ENCODE measurements at regions not wholly inside any gene's neighbourhood (a gene's known extent, or its start where the extent isn't known, plus 50 kb on each side); places are given as distances from the start of the nearest gene placed in this dataset.

GRCh38 chr5:54705994-54706653, 188.6 kb downstream of the SNX18 start:
- Histone ChIP-seq H3K27me3 (ENCODE audit: control insufficient read depth in 2 of 2, insufficient read depth in 2 of 2, low read length in 2 of 2) (no peaks in the 10 kb centered on the region), H3K9me3 (ENCODE audit: control insufficient read depth in 2 of 2, low read length in 2 of 2) (no peaks in the 10 kb centered on the region), H3K4me3 (ENCODE audit: low read length in 2 of 2) (no peak overlapping the region), H3K9ac (ENCODE audit: low read depth in 1 of 2, low read length in 2 of 2) (no peak overlapping the region), H3K4me1 (ENCODE audit: control insufficient read depth in 2 of 2, insufficient read depth in 2 of 2, low read length in 2 of 2) (no peaks in the 10 kb centered on the region), H3K36me3 (ENCODE audit: control insufficient read depth in 2 of 2, insufficient read depth in 2 of 2, low read length in 2 of 2) (no peaks in the 10 kb centered on the region), H3K27ac (ENCODE audit: low read depth in 2 of 2, low read length in 2 of 2) (no peak overlapping the region)

DNA sequence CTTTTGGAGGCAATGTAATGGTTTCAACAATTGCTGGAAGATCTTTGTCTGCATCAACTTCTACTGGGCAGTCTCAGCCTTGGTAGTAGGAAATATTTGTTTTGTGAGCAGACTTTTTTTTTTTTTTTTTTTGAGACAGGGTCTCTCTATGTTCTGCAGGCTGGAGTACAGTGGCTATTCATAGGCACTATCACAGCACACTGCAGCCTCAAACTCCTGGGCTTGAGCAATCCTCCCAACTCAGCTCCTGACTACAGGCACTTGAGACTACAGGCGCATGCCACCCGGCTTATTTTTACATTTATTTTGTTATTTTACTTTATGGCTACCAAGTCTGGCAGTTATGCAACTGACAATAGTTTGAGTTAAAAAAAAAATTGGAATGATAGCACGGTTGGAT, 187.3 kb downstream of the SNX18 start:
- Histone ChIP-seq H3K4me1 (ENCODE audit: control insufficient read depth in 2 of 2, insufficient read depth in 2 of 2, low read length in 2 of 2) (no peaks in the 10 kb centered on the region), H3K27me3 (ENCODE audit: control insufficient read depth in 2 of 2, insufficient read depth in 2 of 2, low read length in 2 of 2) (no peaks in the 10 kb centered on the region), H3K9me3 (ENCODE audit: control insufficient read depth in 2 of 2, low read length in 2 of 2) (no peaks in the 10 kb centered on the region), H3K27ac (ENCODE audit: low read depth in 2 of 2, low read length in 2 of 2) (no peak overlapping the region), H3K36me3 (ENCODE audit: control insufficient read depth in 2 of 2, insufficient read depth in 2 of 2, low read length in 2 of 2) (no peaks in the 10 kb centered on the region), H3K4me3 (ENCODE audit: low read length in 2 of 2) (no peak overlapping the region), H3K9ac (ENCODE audit: low read depth in 1 of 2, low read length in 2 of 2) (no peak overlapping the region)

GRCh38 chr5:54704333-54704732, 186.8 kb downstream of the SNX18 start:
- Histone ChIP-seq H3K9ac (ENCODE audit: low read depth in 1 of 2, low read length in 2 of 2) (no peak overlapping the region), H3K4me1 (ENCODE audit: control insufficient read depth in 2 of 2, insufficient read depth in 2 of 2, low read length in 2 of 2) (no peaks in the 10 kb centered on the region), H3K9me3 (ENCODE audit: control insufficient read depth in 2 of 2, low read length in 2 of 2) (no peaks in the 10 kb centered on the region), H3K27ac (ENCODE audit: low read depth in 2 of 2, low read length in 2 of 2) (no peak overlapping the region), H3K27me3 (ENCODE audit: control insufficient read depth in 2 of 2, insufficient read depth in 2 of 2, low read length in 2 of 2) (no peaks in the 10 kb centered on the region), H3K4me3 (ENCODE audit: low read length in 2 of 2) (no peak overlapping the region), H3K36me3 (ENCODE audit: control insufficient read depth in 2 of 2, insufficient read depth in 2 of 2, low read length in 2 of 2) (no peaks in the 10 kb centered on the region)

- H3K9ac ChIP-seq (ENCODE audit: low read depth in 1 of 2, low read length in 2 of 2): no peak overlapping the region
- no peaks in the 10 kb centered on the region for H3K9me3 ChIP-seq (ENCODE audit: control insufficient read depth in 2 of 2, low read length in 2 of 2)
- H3K4me3 ChIP-seq (ENCODE audit: low read length in 2 of 2): no peak overlapping the region
- H3K36me3 ChIP-seq (ENCODE audit: control insufficient read depth in 2 of 2, insufficient read depth in 2 of 2, low read length in 2 of 2): no peaks in the 10 kb centered on the region
- H3K27me3 ChIP-seq (ENCODE audit: control insufficient read depth in 2 of 2, insufficient read depth in 2 of 2, low read length in 2 of 2): no peaks in the 10 kb centered on the region
- H3K27ac ChIP-seq (ENCODE audit: low read depth in 2 of 2, low read length in 2 of 2): no peak overlapping the region
- no peaks in the 10 kb centered on the region for H3K4me1 ChIP-seq (ENCODE audit: control insufficient read depth in 2 of 2, insufficient read depth in 2 of 2, low read length in 2 of 2)
Measured at GRCh38 chr5:54703565-54704255, 186.2 kb downstream of the SNX18 start.

GRCh38 chr5:54703133-54703532, 185.6 kb downstream of the SNX18 start:
- Histone ChIP-seq H3K9ac (ENCODE audit: low read depth in 1 of 2, low read length in 2 of 2) (no peak overlapping the region), H3K36me3 (ENCODE audit: control insufficient read depth in 2 of 2, insufficient read depth in 2 of 2, low read length in 2 of 2) (no peaks in the 10 kb centered on the region), H3K4me1 (ENCODE audit: control insufficient read depth in 2 of 2, insufficient read depth in 2 of 2, low read length in 2 of 2) (no peaks in the 10 kb centered on the region), H3K9me3 (ENCODE audit: control insufficient read depth in 2 of 2, low read length in 2 of 2) (no peaks in the 10 kb centered on the region), H3K4me3 (ENCODE audit: low read length in 2 of 2) (no peak overlapping the region), H3K27ac (ENCODE audit: low read depth in 2 of 2, low read length in 2 of 2) (no peak overlapping the region), H3K27me3 (ENCODE audit: control insufficient read depth in 2 of 2, insufficient read depth in 2 of 2, low read length in 2 of 2) (no peaks in the 10 kb centered on the region)

DNA sequence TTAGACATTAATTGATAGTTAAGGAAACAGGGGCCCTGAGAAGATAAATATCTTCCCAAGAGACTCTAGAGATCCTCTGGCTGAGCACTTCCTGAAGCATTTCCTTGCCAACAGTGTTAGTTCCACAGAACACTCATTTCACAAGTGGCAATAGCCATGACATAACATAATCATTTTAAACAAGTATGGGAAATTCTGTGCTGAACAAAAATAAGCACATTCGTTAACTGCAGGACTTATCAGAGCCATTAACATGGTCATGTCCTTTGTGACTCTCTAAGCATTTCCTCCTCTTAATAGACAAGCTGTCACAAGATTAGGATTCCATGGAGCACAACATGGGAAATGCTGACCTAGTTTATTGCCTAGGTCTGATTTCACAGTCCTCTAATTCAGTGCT, 184.9 kb downstream of the SNX18 start:
- no peak overlapping the region for H3K27ac ChIP-seq (ENCODE audit: low read depth in 2 of 2, low read length in 2 of 2)
- no peaks in the 10 kb centered on the region for H3K9me3 ChIP-seq (ENCODE audit: control insufficient read depth in 2 of 2, low read length in 2 of 2)
- no peaks in the 10 kb centered on the region for H3K36me3 ChIP-seq (ENCODE audit: control insufficient read depth in 2 of 2, insufficient read depth in 2 of 2, low read length in 2 of 2)
- no peak overlapping the region for H3K4me3 ChIP-seq (ENCODE audit: low read length in 2 of 2)
- H3K27me3 ChIP-seq (ENCODE audit: control insufficient read depth in 2 of 2, insufficient read depth in 2 of 2, low read length in 2 of 2): no peaks in the 10 kb centered on the region
- no peak overlapping the region for H3K9ac ChIP-seq (ENCODE audit: low read depth in 1 of 2, low read length in 2 of 2)
- no peaks in the 10 kb centered on the region for H3K4me1 ChIP-seq (ENCODE audit: control insufficient read depth in 2 of 2, insufficient read depth in 2 of 2, low read length in 2 of 2)

DNA sequence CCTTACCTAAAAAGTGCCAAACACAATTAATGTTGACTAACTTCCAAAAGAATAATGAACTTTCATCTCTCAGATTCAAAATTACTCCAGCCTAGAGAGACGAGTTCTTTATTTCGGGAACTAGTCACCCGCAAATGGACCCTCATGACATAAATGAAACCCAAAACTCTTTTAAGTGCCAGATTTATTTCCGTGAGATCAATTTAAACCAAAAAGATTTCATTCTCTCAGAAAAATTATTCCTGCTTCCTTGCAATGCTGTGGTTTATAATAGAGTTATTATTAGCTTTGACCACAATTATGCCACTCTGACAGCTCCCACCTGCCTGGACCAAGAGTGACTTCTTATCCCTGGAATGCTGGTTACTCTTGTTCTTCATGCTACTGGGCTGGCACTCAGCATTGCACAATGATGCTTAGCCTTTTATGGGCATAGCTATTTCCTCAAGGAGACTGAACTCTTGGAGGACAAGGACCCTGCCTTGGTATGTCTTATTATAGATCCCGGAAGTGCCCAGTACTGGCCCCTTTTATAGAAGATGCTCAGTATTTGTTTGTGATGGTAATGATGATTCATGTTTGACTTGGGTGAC, 183.5 kb downstream of the SNX18 start:
- Histone ChIP-seq H3K27me3 (ENCODE audit: control insufficient read depth in 2 of 2, insufficient read depth in 2 of 2, low read length in 2 of 2) (no peaks in the 10 kb centered on the region), H3K9me3 (ENCODE audit: control insufficient read depth in 2 of 2, low read length in 2 of 2) (no peaks in the 10 kb centered on the region), H3K36me3 (ENCODE audit: control insufficient read depth in 2 of 2, insufficient read depth in 2 of 2, low read length in 2 of 2) (no peaks in the 10 kb centered on the region), H3K4me3 (ENCODE audit: low read length in 2 of 2) (no peak overlapping the region), H3K4me1 (ENCODE audit: control insufficient read depth in 2 of 2, insufficient read depth in 2 of 2, low read length in 2 of 2) (peaks cover 0 to 2% of the 10 kb centered on the region in 2 donors), H3K9ac (ENCODE audit: low read depth in 1 of 2, low read length in 2 of 2) (no peak overlapping the region), H3K27ac (ENCODE audit: low read depth in 2 of 2, low read length in 2 of 2) (no peak overlapping the region)

- Histone ChIP-seq H3K4me1 (ENCODE audit: control insufficient read depth in 2 of 2, insufficient read depth in 2 of 2, low read length in 2 of 2) (peaks cover 0 to 2% of the 10 kb centered on the region in 2 donors), H3K27me3 (ENCODE audit: control insufficient read depth in 2 of 2, insufficient read depth in 2 of 2, low read length in 2 of 2) (no peaks in the 10 kb centered on the region), H3K36me3 (ENCODE audit: control insufficient read depth in 2 of 2, insufficient read depth in 2 of 2, low read length in 2 of 2) (no peaks in the 10 kb centered on the region), H3K9ac (ENCODE audit: low read depth in 1 of 2, low read length in 2 of 2) (no peak overlapping the region), H3K9me3 (ENCODE audit: control insufficient read depth in 2 of 2, low read length in 2 of 2) (no peaks in the 10 kb centered on the region), H3K27ac (ENCODE audit: low read depth in 2 of 2, low read length in 2 of 2) (no peak overlapping the region), H3K4me3 (ENCODE audit: low read length in 2 of 2) (no peak overlapping the region)
Measured at GRCh38 chr5:54696931-54697330, 179.4 kb downstream of the SNX18 start.

GRCh38 chr5:54696346-54696745, 178.8 kb downstream of the SNX18 start:
- Histone ChIP-seq H3K4me1 (ENCODE audit: control insufficient read depth in 2 of 2, insufficient read depth in 2 of 2, low read length in 2 of 2) (peaks cover 0 to 2% of the 10 kb centered on the region in 2 donors), H3K27ac (ENCODE audit: low read depth in 2 of 2, low read length in 2 of 2) (no peak overlapping the region), H3K36me3 (ENCODE audit: control insufficient read depth in 2 of 2, insufficient read depth in 2 of 2, low read length in 2 of 2) (no peaks in the 10 kb centered on the region), H3K9ac (ENCODE audit: low read depth in 1 of 2, low read length in 2 of 2) (no peak overlapping the region), H3K4me3 (ENCODE audit: low read length in 2 of 2) (no peak overlapping the region), H3K27me3 (ENCODE audit: control insufficient read depth in 2 of 2, insufficient read depth in 2 of 2, low read length in 2 of 2) (no peaks in the 10 kb centered on the region), H3K9me3 (ENCODE audit: control insufficient read depth in 2 of 2, low read length in 2 of 2) (no peaks in the 10 kb centered on the region)

DNA sequence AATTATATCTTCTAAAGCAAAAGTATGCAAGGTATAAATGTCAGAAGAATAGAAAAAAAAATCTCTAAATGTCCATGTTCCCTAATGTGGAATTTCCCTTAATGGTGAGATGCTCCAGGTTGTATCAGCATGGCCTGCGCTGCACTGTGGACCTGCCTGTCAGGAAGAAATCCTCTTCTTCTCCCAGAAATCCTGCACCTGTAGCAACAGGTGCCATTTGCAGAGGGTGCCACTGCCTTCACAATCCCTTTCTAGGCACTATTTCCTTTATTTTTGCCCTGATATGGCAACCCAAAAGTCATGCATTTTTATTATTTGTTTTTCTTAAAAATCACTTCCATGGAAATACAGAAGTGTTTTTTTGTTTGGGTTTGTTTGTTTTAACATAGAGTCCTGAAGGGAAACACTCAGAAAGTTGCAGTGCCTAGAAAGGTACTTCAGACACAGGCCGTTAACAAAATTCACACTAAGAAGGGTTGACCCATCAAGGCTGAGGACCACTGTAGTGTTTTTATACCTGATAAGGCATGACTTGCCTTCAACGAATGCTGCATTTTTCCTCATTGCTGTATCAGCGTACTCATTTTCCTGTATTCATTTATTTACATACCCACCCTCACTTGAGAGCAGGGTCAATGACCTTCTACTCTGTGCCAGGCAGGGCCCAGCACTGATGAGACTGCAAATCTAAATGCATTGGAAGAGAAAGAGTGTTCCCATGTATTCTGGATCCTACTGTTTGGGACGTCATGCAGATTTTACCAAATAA, 177.8 kb downstream of the SNX18 start:
- H3K27me3 ChIP-seq (ENCODE audit: control insufficient read depth in 2 of 2, insufficient read depth in 2 of 2, low read length in 2 of 2): no peaks in the 10 kb centered on the region
- no peak overlapping the region for H3K4me3 ChIP-seq (ENCODE audit: low read length in 2 of 2)
- H3K27ac ChIP-seq (ENCODE audit: low read depth in 2 of 2, low read length in 2 of 2): no peak overlapping the region
- peaks cover 0 to 2% of the 10 kb centered on the region in 2 donors for H3K4me1 ChIP-seq (ENCODE audit: control insufficient read depth in 2 of 2, insufficient read depth in 2 of 2, low read length in 2 of 2)
- no peaks in the 10 kb centered on the region for H3K9me3 ChIP-seq (ENCODE audit: control insufficient read depth in 2 of 2, low read length in 2 of 2)
- H3K36me3 ChIP-seq (ENCODE audit: control insufficient read depth in 2 of 2, insufficient read depth in 2 of 2, low read length in 2 of 2): no peaks in the 10 kb centered on the region
- H3K9ac ChIP-seq (ENCODE audit: low read depth in 1 of 2, low read length in 2 of 2): no peak overlapping the region

All from mucosa of rectum (tissue), 2 donors.